ENCODE measurements at regions not wholly inside any gene's neighbourhood (a gene's known extent, or its start where the extent isn't known, plus 50 kb on each side); places are given as distances from the start of the nearest gene placed in this dataset.

DNA sequence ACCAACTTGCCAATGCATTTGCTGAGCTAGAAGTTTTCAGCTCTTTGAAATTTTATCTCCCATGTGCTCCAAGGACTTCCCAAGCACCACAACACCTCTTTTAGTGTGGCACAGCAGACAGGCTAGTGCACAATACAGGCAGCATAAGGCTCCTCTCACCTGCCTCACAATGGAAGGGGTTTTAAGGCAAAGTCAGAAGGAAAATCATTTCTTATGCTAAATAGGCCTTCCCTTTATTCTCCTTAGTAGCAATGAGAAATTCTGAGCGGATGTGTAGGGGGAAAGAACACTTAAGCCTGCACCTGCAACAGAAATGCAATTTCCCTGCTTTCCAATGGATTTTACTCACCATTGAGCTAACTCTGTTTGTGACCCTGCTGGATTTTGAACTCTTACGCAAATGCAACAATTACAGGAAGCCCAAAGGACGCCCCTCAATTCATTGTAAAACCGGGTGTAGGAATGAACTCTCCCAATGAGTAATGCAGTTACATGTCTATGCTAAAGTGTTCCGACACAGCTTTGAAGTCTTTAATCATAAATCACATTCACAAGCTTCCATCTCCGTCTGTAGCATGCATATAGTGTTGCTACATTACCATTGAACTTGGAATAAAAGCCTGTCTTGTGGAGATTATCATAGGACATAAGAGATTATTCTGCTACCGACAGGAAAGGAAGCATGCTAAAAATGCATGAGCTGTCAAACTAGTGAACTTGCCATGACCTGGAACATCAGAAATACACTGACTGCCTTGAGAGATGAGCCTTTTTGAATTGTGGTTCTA, 1084.9 kb downstream of the RPA4 start:
- Histone ChIP-seq H3K23ac (ENCODE audit: insufficient read length) (no peak overlapping the region), H3K9ac (replicated peaks in 1 of 4; ENCODE audit: extremely low read depth in 1 of 4, low read depth in 3 of 4, low read length in 3 of 4) (no peak overlapping the region; a peak in 1 of 7 replicates), H3K4me2 (ENCODE audit: insufficient read depth in 1 of 2, low read depth in 2 of 2, low read length in 2 of 2) (peak overlapping the region in 1 of 2 experiments; percentile 1; a peak in 1 of 4 replicates), H3K4me1 (replicated peaks in 1 of 4; ENCODE audit: control insufficient read depth in 3 of 4, insufficient read depth in 4 of 4, low read length in 3 of 4) (peaks cover 0 to 5% (median 3%) of the 10 kb centered on the region in 4 experiments; a peak in 4 of 7 replicates), H3K27ac (ENCODE audit: low read depth, low read length) (no peak overlapping the region; the same call in 1 of the 2 replicates), H3K4ac (replicated peaks; ENCODE audit: insufficient read length, low read depth, low read length) (no peak overlapping the region), H4K5ac (ENCODE audit: insufficient read length, low read depth, low read length) (no peak overlapping the region), H2BK5ac (ENCODE audit: low read depth, low read length) (0 out of 2 replicates have a peak overlapping the region, but pooled peaks have one; percentile 52), H3K27me3 (replicated peaks in 1 of 4; ENCODE audit: control insufficient read depth in 3 of 4, extremely low read depth in 1 of 4, insufficient read depth in 3 of 4, low read length in 3 of 4) (no peaks in the 10 kb centered on the region), H3K18ac (ENCODE audit: extremely low read depth, low read length) (no peak overlapping the region), H3K79me1 (ENCODE audit: low read depth, low read length) (no peaks in the 10 kb centered on the region), H3K23me2 (ENCODE audit: low read depth, low read length) (no peaks in the 10 kb centered on the region), H3K36me3 (ENCODE audit: control insufficient read depth in 2 of 4, insufficient read depth in 4 of 4, low read length in 3 of 4) (no peaks in the 10 kb centered on the region), H3K56ac (replicated peaks; ENCODE audit: insufficient read length, low read depth, low read length) (no peak overlapping the region), H2AK5ac (ENCODE audit: low read depth, low read length) (no peak overlapping the region), H4K91ac (replicated peaks; ENCODE audit: insufficient read length, low read length) (no peak overlapping the region), H3K79me2 (ENCODE audit: control insufficient read depth in 1 of 2, insufficient read depth in 2 of 2, low read length in 2 of 2) (no peaks in the 10 kb centered on the region), H2BK120ac (replicated peaks; ENCODE audit: low read depth, low read length) (no peak overlapping the region), H2AFZ (ENCODE audit: low read length) (no peak overlapping the region), H4K8ac (ENCODE audit: extremely low read depth, insufficient read depth, low read length) (no peak overlapping the region), H3K9me3 (ENCODE audit: insufficient read depth in 2 of 2, low read depth in 1 of 2, low read length in 1 of 2) (no peaks in the 10 kb centered on the region), H2BK12ac (ENCODE audit: low read depth, low read length) (no peak overlapping the region), H2BK15ac (ENCODE audit: low read length) (no peak overlapping the region), H3K4me3 (ENCODE audit: extremely low read depth in 1 of 4, insufficient read depth in 2 of 4, low read depth in 3 of 4, low read length in 4 of 4) (no peak overlapping the region), H4K20me1 (replicated peaks in 1 of 2; ENCODE audit: control insufficient read depth in 1 of 2, insufficient read depth in 2 of 2, low read length in 2 of 2) (no peaks in the 10 kb centered on the region), H2BK20ac (ENCODE audit: low read length) (no peak overlapping the region; the same call in 1 of the 2 replicates), H3K14ac (ENCODE audit: insufficient read length) (no peak overlapping the region)
- FAIRE-seq (peak; percentile 73), DNase-seq (ENCODE audit: low read depth in 1 of 2, low spot score in 2 of 2) (no peak)
- ChIA-PET CTCF (ENCODE audit: partially characterized antibody) (interaction anchor here (0.7 kb wide), 1 partner anchor 161 kb away, joined by 3 read pairs; no protein-coding TSS in a partner anchor), POLR2A (ENCODE audit: partially characterized antibody) (no interaction called here)
- WGBS, 2 experiments (ENCODE audit: extremely low coverage in 1 of 2, insufficient coverage in 1 of 2, insufficient read length in 1 of 2, insufficient replicate concordance in 2 of 2, low coverage in 1 of 2, low lambda C conversion rate in 2 of 2, missing lambda C conversion rate in 1 of 2), result 35% methylated on average over 7 of the region's 7 CpGs; no CpG with 5 or more reads in 1 of the 2 experiments
- no peak for TF ChIP-seq NRF1 (IDR thresholded peaks at IDR 0.05; ENCODE audit: low read depth, low read length)
- TF ChIP-seq CREB1 (IDR thresholded peaks at IDR 0.05), result no peak
- no peak for TF ChIP-seq POLR2A (IDR thresholded peaks at IDR 0.05; ENCODE audit: control extremely low read depth in 1 of 2, low read depth in 2 of 2, low read length in 2 of 2)
- TF ChIP-seq SIRT6 (IDR thresholded peaks at IDR 0.05; ENCODE audit: low read length), result no peak
